Lung (tissue), 11 donors: ENCODE measurements at regions not wholly inside any gene's neighbourhood (a gene's known extent, or its start where the extent isn't known, plus 50 kb on each side); places are given as distances from the start of the nearest gene placed in this dataset.

ENCODE experiments used
- ATAC-seq: fragments of 200-7000 bp; cut with Tn5 transposase; one replicate; pipeline ENCODE4 v1.9.1; 2020; ENCODE audit warnings: moderate number of reproducible peaks; ENCODE audit not compliant: insufficient read depth, low FRiP score
- DNase-seq, 3 donors: peaks; one replicate each; pipeline ENCODE4 v3.0.0-alpha.2; 2013 to 2017
- H3K27ac ChIP-seq, 2 donors: one replicate each; pipeline ENCODE4 v1.5.1; 2013; ENCODE audit warnings: mild to moderate bottlenecking in 2 of 2, moderate library complexity in 2 of 2, control low read depth in 1 of 2, inconsistent platforms in 1 of 2, low read depth in 1 of 2, low read length in 1 of 2
- H3K27me3 ChIP-seq, 3 donors: one replicate each; pipeline ENCODE4 v1.5.1; 2013; ENCODE audit warnings: low read length in 2 of 3; ENCODE audit not compliant: control insufficient read depth in 3 of 3, insufficient read depth in 3 of 3
- H3K36me3 ChIP-seq, 4 donors: one replicate each; pipeline ENCODE4 v1.5.1; 2013; ENCODE audit warnings: low read length in 4 of 4, mild to moderate bottlenecking in 1 of 4, moderate library complexity in 1 of 4; ENCODE audit not compliant: control insufficient read depth in 4 of 4, insufficient read depth in 4 of 4
- H3K4me1 ChIP-seq, 5 donors: one replicate each; pipeline ENCODE4 v1.5.1; 2013; ENCODE audit warnings: low read length in 5 of 5, mild to moderate bottlenecking in 2 of 5, moderate library complexity in 1 of 5; ENCODE audit not compliant: control insufficient read depth in 5 of 5, insufficient read depth in 5 of 5
- H3K4me3 ChIP-seq: one replicate; pipeline ENCODE4 v1.5.1; 2013; ENCODE audit warnings: mild to moderate bottlenecking, control low read depth, moderate library complexity
- H3K9ac ChIP-seq, 2 donors: one replicate each; pipeline ENCODE4 v1.5.1; 2013; ENCODE audit warnings: low read length in 2 of 2, control low read depth in 1 of 2; ENCODE audit not compliant: insufficient read depth in 1 of 2
- H3K9me3 ChIP-seq, 4 donors: one replicate each; pipeline ENCODE4 v1.5.1; 2013; ENCODE audit warnings: low read length in 3 of 4, mild to moderate bottlenecking in 1 of 4, moderate library complexity in 1 of 4; ENCODE audit not compliant: control insufficient read depth in 4 of 4, insufficient read depth in 3 of 4
- WGBS, 2 donors: extraction: QIAGEN DNeasy Blood & Tissue Kit; methylation state at CpG; one replicate each; pipeline ENCODE4 v1.1.7; 2013; 5-methylcytosine and 5-hydroxymethylcytosine counted together
- TF ChIP-seq, protein P1 (sequence below): IDR thresholded peaks from 2 replicates; pipeline ENCODE4 v1.5.1; 2012; ENCODE audit warnings: mild to moderate bottlenecking; ENCODE audit errors: control extremely low read depth, extremely low read depth
- donor health status: control.
- donor health status: control.
- donor health status: Bipolar disorder and iron deficiency.
- donor health status: healthy.
- donor health status: DM: yes; HTN: yes; CAD: no.

DNA sequence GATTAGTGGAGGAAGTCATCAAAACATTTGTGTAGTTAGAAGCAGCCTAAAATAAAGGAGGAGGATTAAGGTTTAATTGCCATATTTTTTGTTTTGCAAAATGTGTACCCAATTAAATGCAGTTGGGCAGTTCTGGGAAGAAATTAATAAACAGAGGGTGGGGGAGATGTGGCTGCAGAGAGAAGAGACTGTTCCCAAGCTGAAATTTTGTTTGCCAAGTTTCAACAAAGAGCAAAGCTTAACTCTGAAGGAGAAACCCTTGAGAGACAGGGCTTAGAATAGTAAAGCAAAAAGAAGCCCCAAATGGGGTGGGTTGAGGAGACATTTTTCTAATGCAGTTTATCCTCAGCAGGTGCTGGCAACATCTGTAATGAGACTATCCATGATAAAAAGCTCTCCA, 298.0 kb upstream of the NRP1 start:
- DNase-seq, result peak in 1 of 3 donors; percentile 13
- TF ChIP-seq, protein P1, sequence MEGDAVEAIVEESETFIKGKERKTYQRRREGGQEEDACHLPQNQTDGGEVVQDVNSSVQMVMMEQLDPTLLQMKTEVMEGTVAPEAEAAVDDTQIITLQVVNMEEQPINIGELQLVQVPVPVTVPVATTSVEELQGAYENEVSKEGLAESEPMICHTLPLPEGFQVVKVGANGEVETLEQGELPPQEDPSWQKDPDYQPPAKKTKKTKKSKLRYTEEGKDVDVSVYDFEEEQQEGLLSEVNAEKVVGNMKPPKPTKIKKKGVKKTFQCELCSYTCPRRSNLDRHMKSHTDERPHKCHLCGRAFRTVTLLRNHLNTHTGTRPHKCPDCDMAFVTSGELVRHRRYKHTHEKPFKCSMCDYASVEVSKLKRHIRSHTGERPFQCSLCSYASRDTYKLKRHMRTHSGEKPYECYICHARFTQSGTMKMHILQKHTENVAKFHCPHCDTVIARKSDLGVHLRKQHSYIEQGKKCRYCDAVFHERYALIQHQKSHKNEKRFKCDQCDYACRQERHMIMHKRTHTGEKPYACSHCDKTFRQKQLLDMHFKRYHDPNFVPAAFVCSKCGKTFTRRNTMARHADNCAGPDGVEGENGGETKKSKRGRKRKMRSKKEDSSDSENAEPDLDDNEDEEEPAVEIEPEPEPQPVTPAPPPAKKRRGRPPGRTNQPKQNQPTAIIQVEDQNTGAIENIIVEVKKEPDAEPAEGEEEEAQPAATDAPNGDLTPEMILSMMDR, result no peak

DNA sequence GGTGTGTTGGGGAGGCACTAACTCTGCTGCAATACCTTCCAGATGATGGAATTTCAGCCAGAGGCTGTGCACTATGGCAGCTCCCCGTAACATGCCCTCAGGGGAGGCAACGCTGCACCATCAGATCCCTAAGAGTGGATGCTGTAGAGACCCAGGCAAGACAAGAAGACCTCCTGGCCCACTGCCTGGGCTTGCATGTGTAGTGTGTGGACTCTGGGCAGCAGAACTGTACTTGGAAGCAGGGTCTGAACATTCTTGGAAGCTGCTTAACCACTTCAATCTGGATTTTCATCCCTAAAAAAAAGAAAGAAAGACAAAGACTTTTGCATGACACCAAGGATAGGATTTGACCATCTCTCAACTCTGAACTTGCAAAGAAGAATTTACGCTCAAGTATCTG, 297.5 kb upstream of the NRP1 start:
- ATAC-seq (no peak), DNase-seq (peak in 1 of 3 donors; percentile 38)
- peaks cover 0 to 2% (median 0%) of the 10 kb centered on the region in 4 donors for H3K9me3 ChIP-seq
- no peaks in the 10 kb centered on the region for H3K27me3 ChIP-seq
- H3K27ac ChIP-seq, result no peak overlapping the region
- H3K9ac ChIP-seq, result no peak overlapping the region
- H3K4me1 ChIP-seq, result no peaks in the 10 kb centered on the region
- no peaks in the 10 kb centered on the region for H3K36me3 ChIP-seq
- 86 to 92% methylated on average over 3 of the region's 3 CpGs for WGBS, 2 donors
- no peak overlapping the region for H3K4me3 ChIP-seq
- TF ChIP-seq, protein P1, result no peak

More for the DNA sequence above, 298.0 kb upstream of the NRP1 start:
- ATAC-seq, result no peak
- Histone ChIP-seq H3K27ac (no peak overlapping the region), H3K27me3 (no peaks in the 10 kb centered on the region), H3K9me3 (peaks cover 0 to 4% (median 0%) of the 10 kb centered on the region in 4 donors), H3K9ac (no peak overlapping the region), H3K36me3 (no peaks in the 10 kb centered on the region), H3K4me1 (no peaks in the 10 kb centered on the region), H3K4me3 (no peak overlapping the region)

DNA sequence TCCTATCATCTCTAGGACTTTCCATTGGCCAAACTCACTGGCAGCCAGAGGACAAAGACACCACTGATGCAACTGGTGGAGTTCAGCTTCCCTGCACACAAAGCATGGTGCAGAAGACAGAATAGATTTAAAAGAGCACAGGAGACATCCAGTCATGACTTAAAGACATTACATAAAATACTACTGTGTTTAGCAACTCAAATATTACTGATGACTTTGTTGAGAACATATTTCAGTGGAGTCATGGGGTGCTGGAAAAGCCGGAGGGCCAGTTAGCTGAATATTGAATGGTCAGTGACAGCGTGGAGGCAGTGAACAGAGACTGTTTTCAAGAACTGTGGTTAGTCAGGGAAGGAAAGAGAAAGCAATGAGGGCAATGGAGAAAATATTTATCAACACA, 296.3 kb upstream of the NRP1 start:
- H3K9ac ChIP-seq, result no peak overlapping the region
- H3K9me3 ChIP-seq, result no peaks in the 10 kb centered on the region
- TF ChIP-seq, protein P1, result no peak
- no peaks in the 10 kb centered on the region for H3K36me3 ChIP-seq
- no peak for ATAC-seq
- H3K27me3 ChIP-seq, result no peaks in the 10 kb centered on the region
- H3K4me1 ChIP-seq, result no peaks in the 10 kb centered on the region
- H3K27ac ChIP-seq, result no peak overlapping the region
- WGBS, 2 donors, result 94 to 99% methylated on average over 2 of the region's 2 CpGs
- no peak overlapping the region for H3K4me3 ChIP-seq
- DNase-seq, result no peak

DNA sequence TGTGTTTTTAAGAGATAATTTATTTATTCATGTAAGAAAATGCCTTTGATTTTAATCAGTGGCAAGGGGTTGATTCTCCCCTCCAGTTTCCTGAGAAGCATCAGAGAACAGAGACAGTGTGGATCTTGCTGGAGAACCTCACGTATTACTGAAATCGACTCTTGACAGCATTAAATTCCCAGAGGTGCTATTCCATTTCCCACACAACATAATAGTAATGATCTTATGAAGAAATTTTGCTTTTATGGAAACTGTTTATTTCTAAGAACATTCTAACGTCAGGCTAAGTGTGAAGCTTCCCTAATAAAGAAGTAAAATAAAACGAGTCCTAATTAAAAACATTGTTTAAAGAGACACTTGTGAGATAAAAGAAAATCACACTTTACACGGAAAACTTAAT, 293.1 kb upstream of the NRP1 start:
- ATAC-seq (no peak), DNase-seq (no peak)
- Histone ChIP-seq H3K36me3 (no peaks in the 10 kb centered on the region), H3K4me3 (no peak overlapping the region), H3K4me1 (no peaks in the 10 kb centered on the region), H3K9ac (no peak overlapping the region), H3K27ac (no peak overlapping the region), H3K27me3 (no peaks in the 10 kb centered on the region), H3K9me3 (no peaks in the 10 kb centered on the region)
- WGBS, 2 donors, result 75 to 85% methylated on average over 5 of the region's 5 CpGs
- TF ChIP-seq, protein P1, result no peak
